ENCODE measurements at regions not wholly inside any gene's neighbourhood (a gene's known extent, or its start where the extent isn't known, plus 50 kb on each side); places are given as distances from the start of the nearest gene placed in this dataset.
A peak's percentile ranks its signal among the peaks of the same experiment; 100 is the strongest.

DNA sequence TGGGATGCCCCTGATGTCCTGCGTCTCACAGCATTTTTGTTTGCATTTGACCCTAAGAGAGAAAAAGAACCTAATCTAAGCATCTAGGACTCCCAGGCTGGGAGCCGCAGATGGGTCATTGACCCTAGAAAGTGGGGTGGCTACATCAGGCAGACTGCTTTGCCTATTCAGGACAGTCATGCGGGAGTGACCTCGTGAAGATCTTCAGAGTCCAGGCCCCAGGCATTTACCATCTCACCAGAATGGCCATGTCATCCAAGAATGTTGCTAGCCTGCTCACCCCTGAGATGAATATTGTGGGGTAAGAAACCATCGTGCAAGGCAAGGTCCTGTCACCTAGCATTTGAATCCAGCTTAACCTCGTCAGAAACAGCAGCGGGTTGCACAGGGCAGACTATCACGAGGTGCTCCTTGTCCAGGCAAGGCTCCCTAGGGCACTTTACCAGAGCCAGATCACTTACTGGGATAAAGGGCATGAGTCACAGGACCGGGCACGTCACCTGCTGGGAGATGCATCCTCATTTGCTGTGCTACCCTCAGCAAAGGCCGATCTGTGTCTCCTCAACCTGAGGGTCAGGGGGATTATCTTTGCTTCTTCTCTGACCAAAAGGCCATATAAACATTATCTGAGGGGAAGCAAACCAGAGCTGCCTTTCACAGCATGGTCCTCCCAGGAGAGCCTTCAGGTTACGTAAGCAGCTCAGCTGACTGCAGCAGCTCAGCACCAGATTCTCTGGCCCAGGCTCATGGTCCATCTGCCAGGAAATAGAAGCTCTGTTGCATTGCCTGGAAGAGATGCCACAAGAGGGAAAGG lies 162.3 kb downstream of the ACKR3 start:
- peak; percentile 88 for DNase-seq (ENCODE audit: low spot score)

DNA sequence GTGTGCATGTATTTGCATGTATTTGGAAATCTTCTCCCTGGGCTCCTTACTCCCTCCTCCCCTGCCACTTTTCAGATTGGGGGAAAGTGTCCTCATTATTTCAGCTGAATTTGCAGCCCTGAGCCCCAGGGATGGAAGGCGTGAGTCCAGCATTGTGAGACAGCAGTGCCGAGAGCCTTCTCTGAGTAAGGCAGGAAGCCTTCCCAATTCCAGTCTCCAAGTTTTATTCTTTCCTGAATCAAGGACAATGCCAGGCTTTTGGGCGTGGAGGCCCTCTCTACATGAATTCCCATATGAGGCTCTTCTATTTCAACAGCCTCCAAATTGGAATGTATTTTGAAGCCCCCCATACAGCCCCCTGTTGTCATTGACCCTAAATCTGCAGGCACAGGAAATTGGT lies 163.5 kb downstream of the ACKR3 start:
- no peak for DNase-seq (ENCODE audit: low spot score)
- in situ Hi-C loops (cut with HindIII; ENCODE audit: low sequenced_read_pairs): no loop called here

More for the DNA sequence above, 162.3 kb downstream of the ACKR3 start:
- in situ Hi-C loops (cut with HindIII; ENCODE audit: low sequenced_read_pairs): no loop called here

DNA sequence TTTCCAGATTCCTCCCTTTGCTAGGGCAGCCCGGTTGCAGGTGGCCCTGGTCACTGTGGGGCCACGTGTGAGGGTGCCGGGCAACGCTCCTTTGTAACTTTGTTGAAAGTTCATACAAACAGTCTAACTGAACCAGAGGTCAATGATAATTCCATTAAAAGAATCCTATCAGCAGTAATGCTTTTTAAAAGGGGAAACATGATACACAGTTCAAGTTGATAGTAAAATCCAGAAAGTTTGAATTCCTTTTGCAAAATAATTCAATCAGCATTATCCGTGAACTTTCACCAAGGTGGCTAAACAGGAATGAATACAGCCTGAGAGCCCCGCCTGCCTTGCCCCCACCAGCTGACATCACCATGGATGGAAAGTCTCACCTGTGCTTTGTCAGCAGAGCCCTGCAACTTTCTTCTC lies 166.2 kb downstream of the ACKR3 start:
- in situ Hi-C loops (cut with HindIII; ENCODE audit: low sequenced_read_pairs): no loop called here
- DNase-seq (ENCODE audit: low spot score): no peak

DNA sequence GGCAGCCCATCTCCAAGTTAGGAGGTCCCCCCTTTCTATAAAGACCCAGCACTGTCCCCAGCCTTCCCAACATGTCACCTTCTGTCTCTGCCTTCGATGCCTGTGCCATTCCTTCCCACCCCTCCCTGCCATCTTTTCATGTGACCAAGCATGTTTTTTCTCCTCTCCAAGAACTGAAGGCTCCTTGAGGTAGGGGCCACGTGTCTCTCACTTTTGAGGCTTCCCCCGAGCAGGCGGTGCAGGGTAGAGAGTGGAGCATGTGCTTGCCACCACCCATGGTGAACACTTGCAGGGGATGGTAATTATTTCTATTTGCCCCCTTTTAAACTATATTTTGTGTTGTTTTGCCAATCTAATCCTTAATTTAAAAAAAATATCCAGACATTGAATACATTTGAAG lies 168.4 kb downstream of the ACKR3 start:
- DNase-seq (ENCODE audit: low spot score): no peak
- in situ Hi-C loops (cut with HindIII; ENCODE audit: low sequenced_read_pairs): no loop called here

DNA sequence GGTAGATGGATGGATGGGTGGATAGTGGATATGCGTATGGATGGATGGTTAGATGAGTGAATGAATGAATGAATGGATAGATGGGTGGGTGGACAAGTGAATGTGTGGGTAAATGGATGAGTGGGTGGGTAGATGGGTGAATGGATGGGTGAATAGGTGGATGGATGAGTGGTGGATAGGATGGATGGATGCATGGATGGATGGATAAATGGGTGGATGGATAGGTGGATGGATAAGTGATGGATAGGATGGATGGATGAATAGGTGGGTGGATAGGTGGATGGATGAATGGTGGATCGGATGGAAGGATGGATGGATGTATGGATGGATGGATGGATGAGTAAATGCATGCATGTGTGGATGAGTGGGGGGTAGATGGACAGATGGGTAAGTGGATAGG lies 169.3 kb downstream of the ACKR3 start:
- in situ Hi-C loops (cut with HindIII; ENCODE audit: low sequenced_read_pairs): no loop called here
- DNase-seq (ENCODE audit: low spot score): no peak

DNA sequence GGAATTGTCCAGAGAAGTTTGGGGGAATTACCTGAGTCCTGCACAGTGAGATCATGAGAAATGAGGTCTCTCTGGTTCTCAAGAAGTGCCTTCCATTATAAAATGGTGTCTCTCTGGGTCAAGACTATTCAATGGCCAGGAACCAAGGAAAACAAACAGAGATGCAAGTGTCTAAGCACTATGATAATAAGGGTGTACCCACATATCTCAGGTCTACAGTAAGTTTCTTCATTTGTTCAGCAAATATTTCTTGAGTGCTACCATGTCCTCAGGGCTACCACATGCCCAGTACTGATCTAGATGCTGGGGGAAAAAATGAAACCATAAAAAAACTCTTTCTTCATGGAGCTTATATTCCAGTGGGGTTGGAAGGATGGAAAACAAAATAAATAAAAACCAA lies 170.0 kb downstream of the ACKR3 start:
- in situ Hi-C loops (cut with HindIII; ENCODE audit: low sequenced_read_pairs): no loop called here
- DNase-seq (ENCODE audit: low spot score): no peak

DNA sequence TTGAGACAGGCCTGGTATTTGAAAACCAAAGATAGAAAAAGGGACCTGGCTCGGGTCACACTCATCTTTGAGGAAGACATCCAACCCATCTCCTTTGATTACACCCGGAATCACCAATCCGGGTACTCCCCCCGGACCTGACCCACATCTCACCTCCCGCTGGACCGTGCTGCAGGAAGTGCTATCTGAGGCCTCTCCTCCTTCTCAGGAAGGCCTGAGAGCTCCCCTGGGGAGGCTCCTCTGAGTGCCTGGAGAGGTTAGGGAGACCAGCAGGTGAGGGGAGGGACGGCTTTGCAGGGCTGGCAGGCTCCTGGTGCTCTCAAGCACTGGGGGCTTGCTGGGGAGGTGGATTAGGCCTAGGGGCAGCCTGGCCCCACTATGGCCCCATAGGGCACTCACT lies 170.9 kb downstream of the ACKR3 start:
- in situ Hi-C loops (cut with HindIII; ENCODE audit: low sequenced_read_pairs): no loop called here
- no peak for DNase-seq (ENCODE audit: low spot score)

DNA sequence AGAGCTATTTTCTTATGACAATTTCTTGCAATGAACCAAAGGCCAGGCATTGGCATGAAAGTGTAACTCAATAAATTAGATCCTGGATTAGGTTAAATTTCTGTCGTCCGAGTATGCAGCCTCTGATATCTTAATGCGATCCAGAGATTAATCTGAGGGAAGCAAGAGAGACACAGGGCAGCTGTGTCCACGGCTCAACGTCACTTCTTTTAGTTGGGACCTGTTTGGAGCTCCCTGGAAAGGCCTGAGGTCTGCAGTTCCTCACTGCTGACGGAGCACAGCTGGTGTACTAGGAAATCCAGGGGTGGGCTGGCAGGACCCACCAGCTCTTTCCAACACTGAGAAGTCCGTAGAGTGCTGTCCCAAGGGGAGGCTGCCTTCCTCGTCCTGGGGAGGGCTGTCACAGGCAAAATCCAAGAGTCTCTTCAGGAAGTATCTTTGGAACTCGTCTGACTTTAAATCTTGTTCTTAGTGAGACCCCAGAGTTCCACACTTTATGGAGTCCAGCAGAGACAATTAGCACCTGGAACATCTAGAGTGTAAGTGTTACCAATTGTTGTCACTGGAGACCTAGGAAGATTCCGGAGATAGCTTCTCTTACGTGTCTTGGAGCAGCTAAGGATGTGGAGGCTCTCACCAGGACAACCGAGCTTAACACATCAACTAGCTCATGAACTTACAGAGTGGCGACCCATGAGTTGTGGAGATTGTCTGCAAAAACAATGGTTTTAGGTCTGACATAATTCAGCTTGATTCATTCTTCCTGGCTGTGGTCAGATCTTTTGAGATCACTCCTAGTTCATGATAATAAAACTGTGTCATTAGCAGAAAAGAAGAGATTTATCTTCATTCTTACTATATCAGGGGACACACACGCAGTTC lies 173.7 kb downstream of the ACKR3 start:
- DNase-seq (ENCODE audit: low spot score): no peak
- in situ Hi-C loops (cut with HindIII; ENCODE audit: low sequenced_read_pairs): no loop called here

DNA sequence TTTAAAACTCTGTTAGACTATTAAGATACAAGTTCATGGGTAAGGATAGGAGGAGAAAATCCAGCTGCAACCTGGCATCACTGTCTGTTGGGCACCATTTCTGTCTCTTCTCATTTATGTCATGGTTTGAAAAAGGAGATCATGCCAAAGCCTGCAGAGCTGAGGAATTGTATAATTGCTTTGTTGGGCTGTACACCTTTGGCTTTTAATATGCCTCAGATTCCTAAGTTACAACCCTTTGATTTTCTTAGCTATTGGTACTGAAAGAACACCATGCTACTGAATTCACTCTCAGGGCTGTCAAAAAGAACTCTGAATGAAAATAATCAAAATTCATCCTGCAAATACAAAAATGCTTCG lies 174.3 kb downstream of the ACKR3 start:
- peak; percentile 21 for DNase-seq (ENCODE audit: low spot score)
- in situ Hi-C loops (cut with HindIII; ENCODE audit: low sequenced_read_pairs): no loop called here

DNA sequence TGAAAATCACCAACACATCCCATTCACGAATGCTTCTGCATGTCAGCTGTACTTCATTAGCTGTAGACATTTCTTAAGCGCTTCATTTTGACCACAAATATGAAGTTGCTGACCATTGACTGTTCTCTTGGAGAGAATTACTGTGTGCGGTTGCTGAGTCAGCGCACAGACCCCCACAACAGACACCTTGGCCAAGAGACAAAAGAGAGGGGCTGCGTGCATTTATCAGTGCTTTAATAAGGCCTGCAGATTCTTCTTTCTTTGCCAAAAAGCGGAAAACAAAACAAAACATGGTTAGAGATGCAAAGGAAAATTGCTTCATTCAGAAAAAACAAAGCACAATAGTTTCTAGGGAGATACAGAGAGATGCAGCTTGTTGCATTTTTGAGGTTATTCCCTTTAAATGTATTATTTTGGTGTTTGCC lies 174.7 kb downstream of the ACKR3 start:
- DNase-seq (ENCODE audit: low spot score): no peak
- in situ Hi-C loops (cut with HindIII; ENCODE audit: low sequenced_read_pairs): no loop called here

DNA sequence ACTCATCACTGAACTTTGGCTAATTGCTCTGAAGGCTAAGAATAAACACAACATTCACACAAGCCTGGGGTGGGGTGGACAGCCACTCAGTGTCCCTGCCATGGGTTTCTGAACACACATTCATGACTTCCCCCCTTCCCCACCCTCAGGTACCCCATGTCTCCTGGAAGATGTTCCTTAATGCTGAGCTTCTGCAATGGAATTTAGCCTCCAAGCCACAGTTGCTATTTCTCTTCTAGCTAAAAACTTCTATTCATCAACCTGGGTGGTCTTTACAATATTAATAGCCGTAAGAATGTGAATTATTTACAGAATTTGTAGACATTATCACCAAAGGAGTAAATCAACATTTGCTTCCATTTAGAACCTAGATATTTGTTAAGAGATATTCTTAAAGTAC lies 175.1 kb downstream of the ACKR3 start:
- no peak for DNase-seq (ENCODE audit: low spot score)
- in situ Hi-C loops (cut with HindIII; ENCODE audit: low sequenced_read_pairs): no loop called here

DNA sequence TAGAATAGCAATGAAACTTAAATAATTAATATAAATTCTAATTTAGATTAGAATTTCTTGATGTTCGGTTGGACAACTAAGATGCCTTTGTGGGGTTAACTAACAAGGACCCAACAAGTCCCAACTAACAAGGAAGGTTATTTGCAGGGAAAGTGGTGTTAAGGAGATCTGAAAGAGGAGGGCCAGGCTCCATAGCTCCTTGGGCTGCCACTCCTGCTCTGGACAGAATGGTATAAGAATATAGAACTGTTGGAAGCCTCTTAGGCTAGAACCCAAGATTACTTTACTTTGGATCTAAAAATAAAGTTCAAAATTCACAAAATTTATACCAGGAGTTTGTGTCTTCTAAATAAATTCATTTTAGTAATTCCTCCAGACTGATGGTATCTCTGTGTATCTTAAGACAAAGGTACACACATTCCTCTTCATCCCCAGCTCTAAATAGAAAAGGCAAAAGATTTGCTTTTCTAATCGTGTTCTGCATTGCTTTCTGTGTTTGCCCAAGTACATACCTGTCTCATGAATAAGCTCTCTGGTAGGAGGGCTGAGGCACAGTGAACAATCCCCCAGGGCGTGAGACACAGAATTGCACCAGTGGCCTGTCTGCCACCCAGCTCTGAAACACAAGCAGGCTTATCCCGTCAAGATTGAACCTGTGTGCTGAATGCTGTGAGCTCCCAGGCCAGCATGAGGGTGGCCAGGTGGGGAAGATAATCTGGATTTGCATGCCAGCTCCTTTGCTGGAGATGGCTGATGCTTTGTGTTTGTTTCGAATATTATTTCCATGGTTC lies 176.0 kb downstream of the ACKR3 start:
- no peak for DNase-seq (ENCODE audit: low spot score)
- in situ Hi-C loops (cut with HindIII; ENCODE audit: low sequenced_read_pairs): no loop called here

DNA sequence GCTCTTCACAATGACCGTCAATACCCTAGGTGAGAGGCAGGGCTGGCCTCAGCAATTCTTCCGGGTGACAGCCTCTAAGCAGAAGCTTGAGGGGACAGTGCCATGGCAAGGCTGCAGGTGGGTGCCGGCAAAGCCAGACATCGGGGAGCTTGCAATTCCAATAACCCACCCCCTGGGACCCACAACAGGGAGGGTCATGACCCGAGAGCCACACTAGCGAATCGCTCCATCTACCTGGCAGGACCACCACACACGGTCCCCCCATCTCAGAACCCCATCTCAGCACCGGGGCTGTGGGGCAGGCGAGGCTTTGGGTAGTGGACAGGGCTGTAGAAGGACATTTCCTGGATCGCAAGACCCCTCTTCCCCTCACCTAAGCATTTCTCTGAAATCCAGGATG lies 177.2 kb downstream of the ACKR3 start:
- in situ Hi-C loops (cut with HindIII; ENCODE audit: low sequenced_read_pairs): no loop called here
- no peak for DNase-seq (ENCODE audit: low spot score)

DNA sequence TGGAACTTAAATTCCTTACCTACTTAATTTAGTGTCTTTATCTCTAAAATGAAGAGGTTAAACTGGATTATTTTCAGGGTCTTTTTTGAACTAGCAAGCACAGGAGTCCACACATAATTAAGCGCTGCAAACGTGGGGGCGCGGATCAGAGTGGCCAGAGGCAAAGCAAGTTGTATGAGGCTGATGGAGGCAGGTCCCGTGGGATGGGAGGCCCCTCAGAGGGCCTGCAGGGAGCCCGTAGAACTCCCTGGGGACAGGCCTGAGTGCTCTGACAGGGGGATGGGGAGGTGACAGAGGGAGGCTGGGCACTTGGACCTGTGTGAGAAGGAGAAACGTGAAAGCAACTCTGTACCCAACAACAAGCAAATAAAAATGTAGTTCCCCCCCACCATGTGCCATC lies 177.8 kb downstream of the ACKR3 start:
- no peak for DNase-seq (ENCODE audit: low spot score)
- in situ Hi-C loops (cut with HindIII; ENCODE audit: low sequenced_read_pairs): no loop called here

DNA sequence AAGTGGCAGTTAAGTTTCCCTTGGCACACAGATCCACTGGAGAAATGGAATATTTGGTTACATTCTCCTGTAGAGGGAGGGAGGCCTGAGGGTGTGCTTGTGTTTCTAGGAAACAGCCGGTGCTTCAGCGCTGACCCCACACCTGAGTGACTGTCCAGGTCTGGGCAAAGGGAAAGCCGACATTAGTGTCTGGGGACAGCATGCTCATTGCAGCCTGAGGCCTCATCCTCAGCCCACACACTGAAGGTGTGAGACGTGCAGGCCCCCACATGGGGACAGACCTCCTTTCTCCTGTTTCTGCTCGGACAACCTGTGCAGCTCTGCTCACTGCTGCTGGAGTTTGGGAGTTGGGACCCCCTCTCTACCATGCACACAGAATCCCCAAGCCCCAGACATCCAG lies 178.3 kb downstream of the ACKR3 start:
- in situ Hi-C loops (cut with HindIII; ENCODE audit: low sequenced_read_pairs): no loop called here

DNA sequence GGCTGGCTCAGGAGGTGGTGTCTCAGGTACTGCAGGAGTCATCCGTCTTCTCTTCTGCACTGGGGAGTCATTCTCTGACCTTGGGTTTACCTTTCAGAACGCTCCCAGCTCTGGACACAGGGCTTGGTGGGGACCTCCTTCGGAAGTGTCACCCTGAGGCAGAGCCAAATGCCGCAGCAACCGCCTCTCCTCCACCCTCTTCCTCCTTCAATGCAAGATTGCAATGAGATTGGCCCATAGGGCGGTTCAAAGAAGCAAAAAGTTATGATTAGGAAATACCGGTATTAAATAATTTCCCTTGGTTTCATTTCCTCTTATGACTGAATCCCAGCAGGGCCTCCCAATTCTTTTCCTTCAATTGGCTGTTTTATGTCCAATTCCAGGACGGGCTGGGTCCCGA lies 178.8 kb downstream of the ACKR3 start:
- in situ Hi-C loops (cut with HindIII; ENCODE audit: low sequenced_read_pairs): no loop called here
- no peak for DNase-seq (ENCODE audit: low spot score)

More for the DNA sequence above, 178.3 kb downstream of the ACKR3 start:
- no peak for DNase-seq (ENCODE audit: low spot score)

DNA sequence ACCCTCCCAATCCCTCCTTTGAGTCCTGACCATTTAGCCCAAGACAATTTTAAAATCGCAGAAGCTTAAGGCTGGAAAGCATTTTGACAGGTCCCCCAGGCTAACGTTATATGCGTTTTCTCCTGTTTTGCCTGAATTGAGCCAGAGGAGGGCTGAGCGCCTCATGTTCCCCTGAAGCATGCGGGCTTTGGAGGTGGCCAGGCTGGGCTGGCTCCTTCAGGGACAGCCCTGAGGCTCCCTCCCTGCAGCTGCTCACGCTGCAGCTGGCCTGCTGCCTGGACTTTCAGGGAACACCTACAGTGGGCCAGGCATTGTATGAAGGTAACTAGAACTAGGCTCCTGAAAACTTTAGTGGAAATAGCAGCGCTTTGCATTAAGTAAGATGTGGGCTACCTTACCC lies 179.2 kb downstream of the ACKR3 start:
- in situ Hi-C loops (cut with HindIII; ENCODE audit: low sequenced_read_pairs): no loop called here
- DNase-seq (ENCODE audit: low spot score): no peak

DNA sequence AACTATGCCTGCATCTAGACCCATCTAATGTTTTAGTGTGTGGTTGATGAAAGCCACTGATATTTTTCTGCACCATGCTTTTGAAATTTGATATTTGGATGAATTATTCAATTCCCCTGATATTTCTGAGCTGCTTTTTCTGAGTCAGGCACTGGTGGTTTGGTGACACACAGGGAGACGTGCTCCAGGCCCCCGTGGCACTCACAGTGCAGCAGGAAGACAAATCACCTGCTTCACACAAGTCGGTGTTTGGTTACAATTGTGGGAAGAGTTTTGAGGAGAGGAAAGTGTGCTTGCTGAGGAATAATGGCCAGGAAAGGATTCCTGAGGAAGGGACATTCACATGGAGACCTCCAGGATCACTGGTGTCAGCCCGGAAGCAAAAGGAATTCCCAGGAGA lies 179.7 kb downstream of the ACKR3 start:
- no peak for DNase-seq (ENCODE audit: low spot score)
- in situ Hi-C loops (cut with HindIII; ENCODE audit: low sequenced_read_pairs): no loop called here

DNA sequence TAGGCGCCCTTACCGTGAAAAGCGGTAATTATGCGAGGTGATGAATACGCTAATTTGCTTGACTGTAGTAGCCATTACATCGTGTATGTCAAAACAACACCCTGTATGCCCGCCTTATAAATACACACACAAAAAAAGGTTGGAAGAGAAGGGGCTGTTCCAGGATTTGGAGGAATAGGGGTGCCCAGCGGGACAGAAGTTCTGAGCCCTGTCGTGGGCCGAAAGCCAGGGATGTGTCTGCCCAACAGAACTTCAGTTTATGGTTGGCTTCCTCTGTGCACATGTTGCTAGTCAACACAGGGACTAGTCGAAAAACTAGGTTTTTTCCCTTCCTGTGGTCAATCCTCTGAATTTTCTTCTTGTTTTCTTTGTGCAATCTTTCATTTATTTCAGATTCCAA lies 182.5 kb downstream of the ACKR3 start:
- peak; percentile 35 for DNase-seq (ENCODE audit: low spot score)
- in situ Hi-C loops (cut with HindIII; ENCODE audit: low sequenced_read_pairs): no loop called here

Measured in G401 (cell line).